ENCODE measurements at regions not wholly inside any gene's neighbourhood (a gene's known extent, or its start where the extent isn't known, plus 50 kb on each side); places are given as distances from the start of the nearest gene placed in this dataset.

- TF ChIP-seq CTCF (IDR thresholded peaks at IDR 0.05; ENCODE audit: borderline replicate concordance, extremely low read depth, low read length, poor library complexity, severe bottlenecking): no peak
- no peak for TF ChIP-seq EZH2 (IDR thresholded peaks at IDR 0.05; ENCODE audit: borderline replicate concordance, low read depth, low read length, severe bottlenecking)
Measured at GRCh38 chr3:40828741-40829415, 304.1 kb downstream of the ZNF621 start.

All from DND-41 (cell line).